ENCODE measurements at regions not wholly inside any gene's neighbourhood (a gene's known extent, or its start where the extent isn't known, plus 50 kb on each side); places are given as distances from the start of the nearest gene placed in this dataset.
A peak's percentile ranks its signal among the peaks of the same experiment; 100 is the strongest.
"Not testable (repeated sequence)": the region's sequence is repeated elsewhere in the genome, so short reads cannot be mapped to it uniquely, and the experiment has no call there.

DNA sequence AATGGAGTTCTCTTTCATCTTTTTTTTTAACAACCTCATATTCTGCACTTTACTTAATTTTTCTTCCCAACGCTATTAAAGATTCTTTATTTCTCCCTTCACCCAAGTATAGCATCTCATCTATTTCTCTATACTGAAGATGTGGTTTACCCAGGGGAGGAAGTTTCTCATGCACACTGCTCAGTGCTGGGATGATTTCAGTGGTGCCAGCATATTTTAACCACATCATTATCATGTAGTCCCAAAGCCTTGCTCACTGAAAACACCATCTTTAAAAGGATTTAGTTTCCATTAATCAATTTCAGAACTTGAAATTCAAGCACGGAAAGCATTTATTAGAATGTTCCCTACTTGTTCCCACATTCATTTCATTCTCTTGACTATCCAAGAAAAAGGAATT, 725.7 kb downstream of the USP25 start:
- no peak for TF ChIP-seq EZH2 (IDR thresholded peaks at IDR 0.05)
- TF ChIP-seq POLR2AphosphoS5 (IDR thresholded peaks at IDR 0.05; ENCODE audit: borderline replicate concordance, low read depth, low read length): no peak
- no peak for TF ChIP-seq FOXP2 (optimal IDR thresholded peaks at IDR 0.05; ENCODE audit: control extremely low read depth, extremely low read length, insufficient read depth)
- peak overlapping the region; percentile 94 for H3K27ac ChIP-seq
- 0 out of 2 replicates have a peak, but pooled peaks cover 4% of the 10 kb centered on the region for H3K9me3 ChIP-seq (ENCODE audit: low read depth, low read length)

GRCh38 chr21:16455978-16456377, 726.2 kb downstream of the USP25 start:
- TF ChIP-seq FOXP2 (optimal IDR thresholded peaks at IDR 0.05; ENCODE audit: control extremely low read depth, extremely low read length, insufficient read depth): no peak
- no peak for TF ChIP-seq EZH2 (IDR thresholded peaks at IDR 0.05)
- Histone ChIP-seq H3K36me3 (ENCODE audit: insufficient read depth, low read length) (no peaks in the 10 kb centered on the region; the same call in 1 of the 2 replicates), H3K9ac (ENCODE audit: insufficient read length) (peak overlapping the region; percentile 64), H3K27ac (peak overlapping the region; percentile 94), H3K4me3 (peak overlapping the region; percentile 78), H3K9me3 (ENCODE audit: low read depth, low read length) (0 out of 2 replicates have a peak, but pooled peaks cover 4% of the 10 kb centered on the region)
- DNase-seq (ENCODE audit: low read depth, low spot score): peak; percentile 50

More for the DNA sequence above, 725.7 kb downstream of the USP25 start:
- Histone ChIP-seq H3K9ac (ENCODE audit: insufficient read length) (peak overlapping the region; percentile 64), H3K36me3 (ENCODE audit: insufficient read depth, low read length) (no peaks in the 10 kb centered on the region; the same call in 1 of the 2 replicates), H3K4me3 (peak overlapping the region; percentile 78)
- DNase-seq (ENCODE audit: low read depth, low spot score): peak; percentile 77

- TF ChIP-seq FOXP2 (optimal IDR thresholded peaks at IDR 0.05; ENCODE audit: control extremely low read depth, extremely low read length, insufficient read depth): no peak
- TF ChIP-seq POLR2AphosphoS5 (IDR thresholded peaks at IDR 0.05; ENCODE audit: borderline replicate concordance, low read depth, low read length): no peak
- no peak for TF ChIP-seq EZH2 (IDR thresholded peaks at IDR 0.05)
- no peak for DNase-seq (ENCODE audit: low read depth, low spot score)
- Histone ChIP-seq H3K36me3 (ENCODE audit: insufficient read depth, low read length) (no peaks in the 10 kb centered on the region; the same call in 1 of the 2 replicates), H3K27ac (no peak overlapping the region), H3K9me3 (ENCODE audit: low read depth, low read length) (0 out of 2 replicates have a peak, but pooled peaks cover 4% of the 10 kb centered on the region), H3K4me3 (no peak overlapping the region), H3K9ac (ENCODE audit: insufficient read length) (no peak overlapping the region)
Measured at GRCh38 chr21:16457498-16457897, 727.7 kb downstream of the USP25 start.

GRCh38 chr21:16460936-16461335, 731.2 kb downstream of the USP25 start:
- Histone ChIP-seq H3K4me3 (no peak overlapping the region), H3K27ac (no peak overlapping the region), H3K9ac (ENCODE audit: insufficient read length) (no peak overlapping the region), H3K9me3 (ENCODE audit: low read depth, low read length) (0 out of 2 replicates have a peak, but pooled peaks cover 4% of the 10 kb centered on the region), H3K36me3 (ENCODE audit: insufficient read depth, low read length) (no peaks in the 10 kb centered on the region; the same call in 1 of the 2 replicates)
- DNase-seq (ENCODE audit: low read depth, low spot score): no peak
- no peak for TF ChIP-seq FOXP2 (optimal IDR thresholded peaks at IDR 0.05; ENCODE audit: control extremely low read depth, extremely low read length, insufficient read depth)
- no peak for TF ChIP-seq POLR2AphosphoS5 (IDR thresholded peaks at IDR 0.05; ENCODE audit: borderline replicate concordance, low read depth, low read length)
- TF ChIP-seq EZH2 (IDR thresholded peaks at IDR 0.05): no peak

DNA sequence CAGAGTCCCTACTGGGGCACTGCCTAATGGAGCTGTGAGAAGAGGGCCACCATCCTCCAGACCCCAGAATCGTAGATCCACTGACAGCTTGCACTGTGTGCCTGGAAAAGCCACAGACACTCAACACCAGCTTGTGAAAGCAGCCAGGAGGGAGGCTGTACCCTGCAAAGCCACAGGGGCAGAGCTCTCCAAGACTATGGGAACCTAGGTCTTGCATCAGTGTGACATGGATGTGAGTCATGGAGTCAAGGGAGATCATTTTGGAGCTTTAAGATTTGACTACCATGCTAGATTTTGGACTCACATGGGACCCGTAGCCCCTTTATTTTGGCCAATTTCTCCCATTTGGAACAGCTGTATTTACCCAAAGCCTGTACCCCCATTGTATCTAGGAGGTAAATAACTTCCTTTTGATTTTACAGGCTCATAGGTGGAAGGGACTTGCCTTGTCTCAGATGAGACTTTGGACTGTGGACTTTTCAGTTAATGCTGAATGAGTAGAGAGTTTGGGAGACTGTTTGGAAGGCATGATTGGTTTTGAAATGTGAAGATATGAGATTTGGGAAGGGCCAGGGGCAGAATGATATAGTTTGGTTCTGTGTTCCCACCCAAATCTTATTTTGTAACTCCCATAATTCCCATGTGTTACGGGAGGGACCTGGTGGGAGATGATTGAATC, 734.6 kb downstream of the USP25 start:
- DNase-seq (ENCODE audit: low read depth, low spot score): not testable (repeated sequence)

GRCh38 chr21:16468184-16468583, 738.4 kb downstream of the USP25 start:
- H3K9ac ChIP-seq (ENCODE audit: insufficient read length): no peak overlapping the region
- no peaks in the 10 kb centered on the region for H3K9me3 ChIP-seq (ENCODE audit: low read depth, low read length)
- 0 out of 2 replicates have a peak, but pooled peaks cover 4% of the 10 kb centered on the region for H3K36me3 ChIP-seq (ENCODE audit: insufficient read depth, low read length)
- no peak overlapping the region for H3K27ac ChIP-seq
- no peak for DNase-seq (ENCODE audit: low read depth, low spot score)
- no peak overlapping the region for H3K4me3 ChIP-seq
- no peak for TF ChIP-seq EZH2 (IDR thresholded peaks at IDR 0.05)
- no peak for TF ChIP-seq FOXP2 (optimal IDR thresholded peaks at IDR 0.05; ENCODE audit: control extremely low read depth, extremely low read length, insufficient read depth)
- TF ChIP-seq POLR2AphosphoS5 (IDR thresholded peaks at IDR 0.05; ENCODE audit: borderline replicate concordance, low read depth, low read length): no peak

More for the DNA sequence above, 734.6 kb downstream of the USP25 start:
- not testable (repeated sequence) for H3K4me3 ChIP-seq; H3K27ac ChIP-seq; H3K9ac ChIP-seq (ENCODE audit: insufficient read length); H3K36me3 ChIP-seq (ENCODE audit: insufficient read depth, low read length); H3K9me3 ChIP-seq (ENCODE audit: low read depth, low read length)

DNA sequence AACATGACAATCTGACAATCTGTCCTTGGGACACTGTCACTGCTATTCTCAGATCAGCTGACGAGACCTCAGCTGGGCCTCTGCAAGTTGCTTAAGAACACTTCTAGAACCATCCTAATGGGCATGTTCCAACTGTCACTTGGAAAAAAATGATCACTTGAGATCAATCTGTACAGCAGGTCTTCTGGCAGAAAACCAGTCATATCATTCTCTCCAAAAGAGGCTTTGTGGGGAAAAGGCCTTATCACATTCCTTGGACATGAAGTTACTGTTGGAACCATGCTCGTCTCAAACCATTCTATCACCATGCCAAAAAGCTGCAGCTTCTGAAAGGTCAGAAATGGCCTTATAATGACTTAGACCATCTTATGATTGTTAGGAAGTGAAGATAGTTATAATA, 744.2 kb downstream of the USP25 start:
- no peak for DNase-seq (ENCODE audit: low read depth, low spot score)
- peak overlapping the region; percentile 85 for H3K27ac ChIP-seq
- H3K9me3 ChIP-seq (ENCODE audit: low read depth, low read length): peaks cover 5% of the 10 kb centered on the region; the same call in 1 of the 2 replicates
- H3K9ac ChIP-seq (ENCODE audit: insufficient read length): peak overlapping the region; percentile 19
- TF ChIP-seq FOXP2 (optimal IDR thresholded peaks at IDR 0.05; ENCODE audit: control extremely low read depth, extremely low read length, insufficient read depth) (no peak), POLR2AphosphoS5 (IDR thresholded peaks at IDR 0.05; ENCODE audit: borderline replicate concordance, low read depth, low read length) (no peak), EZH2 (IDR thresholded peaks at IDR 0.05) (no peak)
- H3K4me3 ChIP-seq: peak overlapping the region; percentile 56
- H3K36me3 ChIP-seq (ENCODE audit: insufficient read depth, low read length): 0 out of 2 replicates have a peak, but pooled peaks cover 4% of the 10 kb centered on the region

GRCh38 chr21:16476056-16476825, 746.5 kb downstream of the USP25 start:
- H3K9ac ChIP-seq (ENCODE audit: insufficient read length): peak overlapping the region; percentile 29
- peaks cover 11% of the 10 kb centered on the region; the same call in 1 of the 2 replicates for H3K9me3 ChIP-seq (ENCODE audit: low read depth, low read length)
- TF ChIP-seq EZH2 (IDR thresholded peaks at IDR 0.05) (no peak), POLR2AphosphoS5 (IDR thresholded peaks at IDR 0.05; ENCODE audit: borderline replicate concordance, low read depth, low read length) (no peak), FOXP2 (optimal IDR thresholded peaks at IDR 0.05; ENCODE audit: control extremely low read depth, extremely low read length, insufficient read depth) (no peak)
- H3K27ac ChIP-seq: peak overlapping the region; percentile 78
- H3K4me3 ChIP-seq: peak overlapping the region; percentile 34
- H3K36me3 ChIP-seq (ENCODE audit: insufficient read depth, low read length): 0 out of 2 replicates have a peak, but pooled peaks cover 8% of the 10 kb centered on the region
- no peak for DNase-seq (ENCODE audit: low read depth, low spot score)

All from SK-N-MC (cell line).